Gastroesophageal sphincter (tissue), 3 donors: ENCODE measurements at regions not wholly inside any gene's neighbourhood (a gene's known extent, or its start where the extent isn't known, plus 50 kb on each side); places are given as distances from the start of the nearest gene placed in this dataset.

ENCODE experiments used
- CTCF ChIP-seq, 4 experiments: fragments of 200-600 bp in 2 of 4; fragments of 450-650 bp in 2 of 4; sonication (generic) in 1 of 4; IDR thresholded peaks; one replicate each; pipeline ENCODE4 v1.5.1; 2017 to 2019; ENCODE audit warnings: antibody characterized with exemption in 4 of 4, mild to moderate bottlenecking in 2 of 4, moderate library complexity in 2 of 4
- EP300 ChIP-seq: sonication (generic); formaldehyde crosslinking; IDR thresholded peaks from one replicate; pipeline ENCODE4 v1.6.1; 2017; ENCODE audit warnings: antibody characterized with exemption, mild to moderate bottlenecking
- POLR2AphosphoS5 ChIP-seq: sonication (generic); formaldehyde crosslinking; IDR thresholded peaks from one replicate; pipeline ENCODE4 v1.6.1; 2017; ENCODE audit warnings: antibody characterized with exemption

GRCh38 chr9:75582870-75583269, 307.6 kb upstream of the PCSK5 start:
- TF ChIP-seq CTCF (IDR thresholded peaks at IDR 0.05) (no peak), EP300 (no peak), POLR2AphosphoS5 (no peak)
